Nephron (organoid): ENCODE measurements at regions not wholly inside any gene's neighbourhood (a gene's known extent, or its start where the extent isn't known, plus 50 kb on each side); places are given as distances from the start of the nearest gene placed in this dataset.

Source experiments
- H3K27ac Mint-ChIP-seq, 3 experiments: 2 replicates each; pipeline ENCODE4 v1.8.0; 2020; ENCODE audit warnings: mixed read lengths in 3 of 3, mild to moderate bottlenecking in 2 of 3, moderate library complexity in 1 of 3
- H3K27me3 Mint-ChIP-seq: 2 replicates; pipeline ENCODE4 v1.8.0; 2021; ENCODE audit warnings: low read depth, mild to moderate bottlenecking, moderate library complexity, mixed read lengths
- H3K36me3 Mint-ChIP-seq: 2 replicates; pipeline ENCODE4 v1.8.0; 2020; ENCODE audit warnings: low read depth, mixed read lengths
- H3K4me1 Mint-ChIP-seq: 2 replicates; pipeline ENCODE4 v1.8.0; 2020; ENCODE audit warnings: mixed read lengths
- H3K4me3 Mint-ChIP-seq, 3 experiments: 2 replicates each; pipeline ENCODE4 v1.8.0; 2020; ENCODE audit warnings: mild to moderate bottlenecking in 3 of 3, mixed read lengths in 3 of 3, moderate library complexity in 2 of 3
- H3K9me3 Mint-ChIP-seq: 2 replicates; pipeline ENCODE4 v1.8.0; 2020; ENCODE audit warnings: mixed read lengths
- CTCF ChIP-seq, 3 experiments: fragments of 200-600 bp; sonication (generic); IDR thresholded peaks; one replicate each; pipeline ENCODE4 v1.5.0; 2021; ENCODE audit warnings: antibody characterized with exemption in 3 of 3; ENCODE audit not compliant: unreplicated experiment in 3 of 3

GRCh38 chr10:69733791-69734261 is 67.9 kb upstream of the COL13A1 start:
- Mint-ChIP-seq H3K4me3 (no peak overlapping the region), H3K9me3 (no peaks in the 10 kb centered on the region), H3K27me3 (peaks cover 3% of the 10 kb centered on the region), H3K36me3 (no peaks in the 10 kb centered on the region), H3K27ac (peak overlapping the region in 2 of 3 experiments; percentile 20 to 38), H3K4me1 (peaks cover 59% of the 10 kb centered on the region)
- TF ChIP-seq CTCF (IDR thresholded peaks at IDR 0.05; ENCODE audit: unreplicated experiment in 3 of 3) = no peak

DNA sequence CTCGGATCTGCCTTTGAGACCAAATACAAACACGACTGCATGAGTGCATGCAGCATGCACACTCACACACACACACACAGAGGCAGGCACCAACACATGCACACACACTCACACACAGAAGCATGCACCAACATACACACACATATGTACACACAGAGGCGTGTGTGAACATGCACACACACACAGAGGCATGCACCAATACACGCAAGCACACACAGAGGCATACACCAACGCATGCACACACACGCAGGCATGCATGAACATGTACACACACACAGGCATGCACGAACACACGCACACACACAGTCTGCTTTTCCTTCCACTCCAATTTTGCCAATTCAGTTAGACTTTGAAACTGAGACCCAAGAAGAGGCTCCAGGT is 67.3 kb upstream of the COL13A1 start:
- Mint-ChIP-seq H3K27ac (peak overlapping the region in 2 of 3 experiments; percentile 20 to 38), H3K4me1 (peaks cover 65% of the 10 kb centered on the region), H3K9me3 (no peaks in the 10 kb centered on the region), H3K27me3 (peaks cover 3% of the 10 kb centered on the region), H3K36me3 (no peaks in the 10 kb centered on the region), H3K4me3 (no peak overlapping the region)
- no peak for TF ChIP-seq CTCF (IDR thresholded peaks at IDR 0.05; ENCODE audit: unreplicated experiment in 3 of 3)

- peaks cover 65% of the 10 kb centered on the region for H3K4me1 Mint-ChIP-seq
- H3K27ac Mint-ChIP-seq = peak overlapping the region in 1 of 3 experiments; percentile 38
- H3K4me3 Mint-ChIP-seq = no peak overlapping the region
- peaks cover 3% of the 10 kb centered on the region for H3K27me3 Mint-ChIP-seq
- H3K36me3 Mint-ChIP-seq = no peaks in the 10 kb centered on the region
- H3K9me3 Mint-ChIP-seq = no peaks in the 10 kb centered on the region
- TF ChIP-seq CTCF (IDR thresholded peaks at IDR 0.05; ENCODE audit: unreplicated experiment in 3 of 3) = no peak
These were observed 66.8 kb upstream of the COL13A1 start for GRCh38 chr10:69734797-69735468.

- peaks cover 7% of the 10 kb centered on the region for H3K27me3 Mint-ChIP-seq
- peaks cover 52% of the 10 kb centered on the region for H3K4me1 Mint-ChIP-seq
- H3K27ac Mint-ChIP-seq = peak overlapping the region in 1 of 3 experiments; percentile 61
- H3K4me3 Mint-ChIP-seq = no peak overlapping the region
- TF ChIP-seq CTCF (IDR thresholded peaks at IDR 0.05; ENCODE audit: unreplicated experiment in 3 of 3) = no peak
- no peaks in the 10 kb centered on the region for H3K36me3 Mint-ChIP-seq
- no peaks in the 10 kb centered on the region for H3K9me3 Mint-ChIP-seq
These were observed 64.6 kb upstream of the COL13A1 start for GRCh38 chr10:69736886-69737641.

DNA sequence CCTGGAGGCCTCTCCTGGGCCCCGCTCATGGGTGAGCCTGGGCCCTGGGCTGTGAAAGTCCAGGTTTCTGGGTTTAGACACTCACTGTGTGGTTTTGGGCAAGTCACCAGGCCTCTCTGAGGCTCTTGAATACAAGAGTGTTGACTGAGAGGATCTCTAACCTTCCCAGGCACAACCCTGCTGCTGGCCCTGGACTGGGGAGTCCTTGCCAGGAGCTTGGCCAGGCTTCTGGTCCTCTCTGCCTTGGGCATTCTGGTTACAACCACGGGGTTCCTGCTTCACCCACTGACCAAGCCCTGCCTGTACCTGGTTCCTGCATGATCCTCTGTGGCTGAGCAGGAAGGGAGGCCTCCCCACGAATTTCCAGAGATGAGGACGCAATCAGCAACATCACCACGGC is 63.6 kb upstream of the COL13A1 start:
- H3K4me3 Mint-ChIP-seq = no peak overlapping the region
- H3K27ac Mint-ChIP-seq = peak overlapping the region in 1 of 3 experiments; percentile 22
- peaks cover 10% of the 10 kb centered on the region for H3K27me3 Mint-ChIP-seq
- no peak for TF ChIP-seq CTCF (IDR thresholded peaks at IDR 0.05; ENCODE audit: unreplicated experiment in 3 of 3)
- H3K9me3 Mint-ChIP-seq = no peaks in the 10 kb centered on the region
- peaks cover 55% of the 10 kb centered on the region for H3K4me1 Mint-ChIP-seq
- no peaks in the 10 kb centered on the region for H3K36me3 Mint-ChIP-seq
